ENCODE measurements at regions not wholly inside any gene's neighbourhood (a gene's known extent, or its start where the extent isn't known, plus 50 kb on each side); places are given as distances from the start of the nearest gene placed in this dataset.

DNA sequence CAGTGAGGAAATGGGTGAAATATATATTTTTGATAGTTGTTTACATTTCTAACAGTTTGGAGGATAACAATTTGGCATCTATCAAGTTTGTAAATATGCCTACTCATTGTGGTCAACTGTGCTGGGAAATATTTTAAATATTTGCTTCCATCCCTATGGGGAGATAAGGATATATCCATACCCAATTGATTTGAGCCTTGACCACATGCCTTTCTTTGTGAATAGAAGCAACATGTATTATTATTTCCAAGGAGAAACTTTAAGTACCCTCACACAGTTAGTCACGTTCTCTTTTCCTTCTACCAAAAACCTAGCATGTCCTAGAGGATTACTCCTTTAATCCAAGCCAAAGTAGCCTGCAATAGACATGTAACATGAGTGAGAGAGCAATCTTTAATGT is 245.4 kb upstream of the CBLB start:
- no peak for TF ChIP-seq ZFX (IDR thresholded peaks at IDR 0.05)
- TF ChIP-seq, protein P1, sequence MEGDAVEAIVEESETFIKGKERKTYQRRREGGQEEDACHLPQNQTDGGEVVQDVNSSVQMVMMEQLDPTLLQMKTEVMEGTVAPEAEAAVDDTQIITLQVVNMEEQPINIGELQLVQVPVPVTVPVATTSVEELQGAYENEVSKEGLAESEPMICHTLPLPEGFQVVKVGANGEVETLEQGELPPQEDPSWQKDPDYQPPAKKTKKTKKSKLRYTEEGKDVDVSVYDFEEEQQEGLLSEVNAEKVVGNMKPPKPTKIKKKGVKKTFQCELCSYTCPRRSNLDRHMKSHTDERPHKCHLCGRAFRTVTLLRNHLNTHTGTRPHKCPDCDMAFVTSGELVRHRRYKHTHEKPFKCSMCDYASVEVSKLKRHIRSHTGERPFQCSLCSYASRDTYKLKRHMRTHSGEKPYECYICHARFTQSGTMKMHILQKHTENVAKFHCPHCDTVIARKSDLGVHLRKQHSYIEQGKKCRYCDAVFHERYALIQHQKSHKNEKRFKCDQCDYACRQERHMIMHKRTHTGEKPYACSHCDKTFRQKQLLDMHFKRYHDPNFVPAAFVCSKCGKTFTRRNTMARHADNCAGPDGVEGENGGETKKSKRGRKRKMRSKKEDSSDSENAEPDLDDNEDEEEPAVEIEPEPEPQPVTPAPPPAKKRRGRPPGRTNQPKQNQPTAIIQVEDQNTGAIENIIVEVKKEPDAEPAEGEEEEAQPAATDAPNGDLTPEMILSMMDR (conservative IDR thresholded peaks at IDR 0.05) = no peak
- H3K27ac ChIP-seq = no peak overlapping the region

DNA sequence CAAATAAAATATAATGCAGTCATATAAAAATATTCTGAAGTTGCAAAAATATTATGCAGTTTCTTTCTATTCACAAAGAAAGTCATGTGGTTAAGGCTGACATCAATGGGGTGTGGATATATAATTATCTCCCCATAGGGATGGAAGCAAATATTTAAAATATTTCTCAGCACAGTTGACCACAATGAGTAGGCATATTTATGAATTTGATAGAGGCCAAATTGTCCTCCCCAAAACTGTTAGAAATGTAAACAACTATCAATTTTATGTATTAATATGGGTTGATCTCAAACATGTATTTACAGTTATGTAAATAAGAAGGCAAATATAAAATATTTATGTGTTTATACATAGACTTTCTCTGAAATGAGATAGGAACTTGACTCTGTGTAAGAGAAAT is 246.0 kb upstream of the CBLB start:
- TF ChIP-seq, protein P1 (conservative IDR thresholded peaks at IDR 0.05) = no peak
- no peak for TF ChIP-seq ZFX (IDR thresholded peaks at IDR 0.05)
- no peak overlapping the region for H3K27ac ChIP-seq

DNA sequence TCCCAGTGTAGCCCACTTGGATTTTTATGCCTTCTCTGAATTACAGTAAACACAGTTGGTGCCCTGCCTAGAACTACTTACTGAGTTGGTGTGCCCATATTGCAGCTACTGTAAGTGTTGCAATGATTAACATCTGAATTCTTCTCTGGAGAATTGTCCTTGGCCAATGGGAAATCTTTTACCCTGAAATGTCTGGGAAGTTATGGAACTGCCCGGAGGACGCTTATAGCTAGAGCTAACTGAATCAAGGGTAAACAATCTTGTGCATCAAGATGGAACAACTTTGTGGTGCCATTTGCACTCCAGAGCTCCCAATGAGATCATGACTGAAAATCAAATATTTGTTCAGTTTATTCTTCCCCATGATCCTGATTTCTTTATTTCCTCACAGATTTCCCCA is 246.7 kb upstream of the CBLB start:
- TF ChIP-seq ZFX (IDR thresholded peaks at IDR 0.05) = no peak
- TF ChIP-seq, protein P1 (conservative IDR thresholded peaks at IDR 0.05) = no peak
- H3K27ac ChIP-seq = no peak overlapping the region

DNA sequence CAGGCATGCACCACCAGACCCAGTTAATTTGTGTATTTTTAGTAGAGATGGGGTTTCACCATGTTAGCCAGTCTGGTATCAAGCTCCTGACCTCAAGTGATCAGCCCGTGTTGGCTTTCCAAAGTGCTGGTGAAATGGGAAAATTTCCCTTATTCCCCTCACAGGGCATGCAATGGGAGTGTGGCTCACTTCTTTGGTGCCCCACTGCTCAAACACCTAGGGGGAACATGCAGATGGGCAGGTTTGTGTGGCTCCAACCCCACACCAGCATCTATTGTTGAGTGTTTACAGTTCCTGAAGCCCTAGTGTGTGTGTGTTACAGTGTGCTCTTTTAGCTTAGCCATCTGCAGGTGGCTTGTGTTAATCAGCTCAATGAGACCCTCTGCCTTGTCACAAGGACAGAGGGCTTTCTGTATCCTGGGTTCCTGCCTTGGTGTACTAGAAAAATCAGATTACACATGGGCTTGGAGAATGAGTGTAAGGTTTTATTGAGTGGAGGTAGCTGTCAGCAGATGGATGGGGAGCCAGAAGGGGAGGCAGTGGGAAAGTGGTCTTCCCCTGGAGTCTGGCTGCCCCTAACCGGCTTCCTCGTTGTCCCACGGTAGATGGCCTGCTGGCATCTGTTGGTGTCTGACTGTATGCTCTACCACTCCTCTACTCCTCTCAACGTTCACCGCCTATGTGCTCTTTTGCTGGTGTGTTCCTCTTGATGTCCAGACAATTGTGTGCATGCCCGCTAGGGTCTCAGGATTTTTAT is 248.1 kb upstream of the CBLB start:
- no peak for TF ChIP-seq ZFX (IDR thresholded peaks at IDR 0.05)
- TF ChIP-seq, protein P1 (conservative IDR thresholded peaks at IDR 0.05) = no peak

DNA sequence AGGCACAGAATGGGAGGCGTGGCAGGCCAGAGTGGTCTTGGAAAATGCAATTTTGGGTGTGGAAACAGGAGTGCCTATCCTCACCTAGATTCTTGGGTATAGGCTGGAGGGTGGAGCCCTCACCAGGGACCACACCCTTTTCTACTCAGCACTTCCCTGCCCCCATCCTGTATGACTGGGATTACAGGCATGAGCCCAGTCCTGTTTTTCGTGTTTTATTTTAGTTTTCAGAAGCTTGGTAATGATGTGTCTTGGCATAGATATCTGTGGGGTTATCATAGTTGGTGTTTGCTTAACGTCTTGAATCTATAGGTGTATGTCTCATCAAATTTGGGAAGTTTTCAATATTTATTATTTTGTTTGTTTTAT is 248.7 kb upstream of the CBLB start:
- no peak overlapping the region for H3K27ac ChIP-seq

More for the DNA sequence above, 248.1 kb upstream of the CBLB start:
- H3K27ac ChIP-seq = no peak overlapping the region

DNA sequence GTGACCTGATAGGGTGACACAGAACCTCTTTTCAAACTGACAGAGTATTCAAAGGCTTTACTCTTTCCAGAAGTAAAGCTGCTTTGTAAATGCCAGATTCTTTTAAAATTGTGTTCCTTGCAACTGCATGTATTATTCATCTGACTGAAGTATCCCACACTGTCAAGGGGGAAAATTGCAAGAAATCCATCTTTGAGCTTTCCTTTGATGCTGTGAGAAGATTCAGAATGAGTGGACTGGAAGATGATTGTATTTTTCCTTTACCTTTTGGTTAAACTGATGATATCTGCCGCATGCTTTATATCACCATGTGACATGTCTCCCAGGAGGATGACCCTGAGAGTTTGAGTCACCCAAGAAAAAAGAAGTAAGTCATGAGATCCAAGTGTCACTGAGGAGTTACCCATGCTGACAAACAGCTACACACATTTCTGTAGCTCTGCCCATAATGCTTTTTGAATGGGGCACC is 250.8 kb upstream of the CBLB start:
- TF ChIP-seq, protein P1 (conservative IDR thresholded peaks at IDR 0.05) = no peak
- no peak for TF ChIP-seq ZFX (IDR thresholded peaks at IDR 0.05)
- H3K27ac ChIP-seq = no peak overlapping the region

More for the DNA sequence above, 248.7 kb upstream of the CBLB start:
- TF ChIP-seq ZFX (IDR thresholded peaks at IDR 0.05) = no peak
- TF ChIP-seq, protein P1 (conservative IDR thresholded peaks at IDR 0.05) = no peak

DNA sequence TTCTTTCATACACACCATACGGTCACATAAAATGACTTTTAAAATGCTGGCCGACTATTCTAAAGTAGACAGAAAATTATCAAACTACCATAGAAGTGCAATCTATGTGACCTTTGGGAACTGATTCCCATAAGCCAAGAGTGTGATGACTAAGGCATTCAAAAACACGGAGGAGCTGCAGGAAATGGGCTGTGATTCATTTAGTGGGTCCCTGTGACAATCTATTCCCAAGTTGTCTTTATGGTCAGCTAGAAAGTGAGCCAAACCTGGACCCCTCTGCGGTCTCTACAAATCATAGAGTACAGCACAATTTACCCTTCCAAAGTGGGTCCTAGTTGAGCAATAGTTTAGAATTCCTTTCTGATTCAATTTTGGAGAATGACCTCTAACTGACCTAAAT is 251.5 kb upstream of the CBLB start:
- TF ChIP-seq ZFX (IDR thresholded peaks at IDR 0.05) = no peak
- TF ChIP-seq, protein P1 (conservative IDR thresholded peaks at IDR 0.05) = no peak
- H3K27ac ChIP-seq = no peak overlapping the region
